GM19328 (cell line): ENCODE measurements at regions not wholly inside any gene's neighbourhood (a gene's known extent, or its start where the extent isn't known, plus 50 kb on each side); places are given as distances from the start of the nearest gene placed in this dataset.
"Not testable (repeated sequence)": the region's sequence is repeated elsewhere in the genome, so short reads cannot be mapped to it uniquely, and the experiment has no call there.

ENCODE experiments used
- ATAC-seq: cut with Tn5 transposase; IDR thresholded peaks from one replicate; pipeline ENCODE4 v1.9.1; 2021; ENCODE audit warnings: mild to moderate bottlenecking, moderate library complexity; ENCODE audit not compliant: unreplicated experiment

GRCh38 chr1:194859481-194860154, 1673.2 kb upstream of the B3GALT2 start:
- not testable (repeated sequence) for ATAC-seq

DNA sequence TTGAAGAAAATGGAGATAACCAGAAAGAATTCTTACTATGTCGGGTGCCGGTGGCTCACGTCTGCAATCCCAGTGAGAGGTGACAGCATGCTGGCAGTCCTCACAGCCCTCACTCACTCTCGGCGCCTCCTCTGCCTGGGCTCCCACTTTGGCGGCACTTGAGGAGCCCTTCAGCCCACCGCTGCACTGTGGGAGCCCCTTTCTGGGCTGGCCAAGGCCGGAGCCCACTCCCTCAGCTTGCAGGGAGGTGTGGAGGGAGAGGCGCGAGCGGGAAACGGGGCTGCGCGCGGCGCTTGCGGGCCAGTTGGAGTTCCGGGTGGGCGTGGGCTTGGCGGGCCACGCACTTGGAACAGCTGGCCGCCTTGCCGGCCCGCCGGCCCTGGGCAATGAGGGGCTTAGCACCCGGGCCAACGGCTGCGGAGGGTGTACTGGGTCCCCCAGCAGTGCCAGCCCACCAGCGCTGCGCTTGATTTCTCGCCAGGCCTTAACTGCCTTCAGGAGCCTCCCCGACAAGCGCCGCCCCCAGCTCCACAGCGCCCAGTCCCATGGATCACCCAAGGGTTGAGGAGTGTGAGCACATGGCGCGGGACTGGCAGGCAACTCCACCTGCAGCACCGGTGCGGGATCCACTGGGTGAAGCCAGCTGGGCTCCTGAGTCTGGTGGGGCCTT, 1672.5 kb upstream of the B3GALT2 start:
- ATAC-seq = not testable (repeated sequence)

DNA sequence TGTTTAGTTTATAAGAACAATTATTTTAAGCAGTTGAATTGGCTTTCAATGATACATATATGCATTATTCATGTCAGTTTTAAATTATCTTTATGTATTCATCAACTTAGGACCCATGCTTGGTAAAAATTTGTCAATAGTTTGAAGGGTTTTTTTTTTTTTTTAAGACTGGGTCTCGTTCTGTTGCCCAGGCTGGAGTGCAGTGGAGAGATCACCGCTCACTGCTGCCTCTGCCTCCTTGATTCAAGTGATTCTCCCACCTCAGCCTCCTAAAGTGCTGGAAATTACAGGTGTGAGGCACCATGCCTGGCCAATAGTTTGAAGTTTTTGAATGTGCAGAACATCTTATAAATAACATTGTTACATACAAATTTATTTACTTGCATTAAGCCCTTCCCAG, 1671.0 kb upstream of the B3GALT2 start:
- no peak for ATAC-seq

DNA sequence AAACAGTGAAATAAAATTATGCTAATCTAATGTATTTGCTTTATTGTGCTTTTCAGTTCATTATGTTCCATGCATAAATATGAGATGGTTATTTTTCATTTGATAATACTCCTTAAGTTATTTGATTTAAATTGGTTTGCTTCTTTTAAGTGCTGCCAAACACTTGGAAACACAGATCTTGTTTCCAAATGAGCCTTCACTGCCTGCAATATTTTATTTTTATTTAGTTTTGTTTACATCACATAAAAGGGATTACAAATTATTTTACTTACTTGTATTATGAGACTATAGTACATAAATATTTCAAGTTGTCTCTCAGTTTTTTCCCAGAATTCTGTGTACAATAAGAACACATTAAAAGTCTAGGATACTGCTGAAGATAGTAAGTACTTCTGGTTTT, 1662.4 kb upstream of the B3GALT2 start:
- no peak for ATAC-seq

- peak; percentile 75 for ATAC-seq
These were observed 1660.1 kb upstream of the B3GALT2 start for GRCh38 chr1:194846488-194846887.

DNA sequence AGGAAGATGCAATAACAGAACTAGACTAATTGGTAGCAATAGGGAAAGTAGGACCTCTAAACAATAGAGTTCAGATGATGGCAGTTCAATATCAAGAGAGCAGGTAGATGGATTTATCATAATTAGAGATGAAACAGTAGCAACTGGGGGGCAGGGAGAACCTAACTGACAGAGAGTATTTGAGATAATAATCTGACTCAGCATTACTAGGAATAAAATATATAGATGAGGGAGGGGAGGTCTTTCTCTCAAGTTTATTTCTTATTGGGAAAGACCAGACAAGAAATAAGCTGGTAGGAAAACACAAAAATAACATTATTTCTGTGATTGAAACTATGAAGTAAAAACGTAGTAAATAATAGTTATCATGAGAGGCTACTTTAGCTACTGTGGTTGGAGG, 1656.7 kb upstream of the B3GALT2 start:
- no peak for ATAC-seq

DNA sequence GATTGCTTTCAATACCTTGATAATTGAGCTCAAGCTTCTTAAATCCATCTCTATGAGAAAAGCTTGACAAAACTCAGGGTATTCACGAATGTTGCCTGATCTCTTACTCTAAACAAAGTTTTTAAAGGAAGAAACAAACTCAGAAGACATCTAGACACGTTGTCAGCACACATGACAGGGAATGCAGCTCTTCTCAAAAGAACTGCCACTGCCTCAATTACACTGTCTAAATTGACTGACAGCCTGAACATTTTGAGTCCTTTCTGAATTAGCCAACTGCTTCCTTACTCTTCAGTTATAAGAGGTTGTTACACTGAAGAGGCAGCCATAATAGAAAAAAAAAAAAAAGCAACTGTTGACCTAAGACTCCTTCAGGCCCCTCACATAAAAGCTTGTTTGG, 1646.7 kb upstream of the B3GALT2 start:
- no peak for ATAC-seq

DNA sequence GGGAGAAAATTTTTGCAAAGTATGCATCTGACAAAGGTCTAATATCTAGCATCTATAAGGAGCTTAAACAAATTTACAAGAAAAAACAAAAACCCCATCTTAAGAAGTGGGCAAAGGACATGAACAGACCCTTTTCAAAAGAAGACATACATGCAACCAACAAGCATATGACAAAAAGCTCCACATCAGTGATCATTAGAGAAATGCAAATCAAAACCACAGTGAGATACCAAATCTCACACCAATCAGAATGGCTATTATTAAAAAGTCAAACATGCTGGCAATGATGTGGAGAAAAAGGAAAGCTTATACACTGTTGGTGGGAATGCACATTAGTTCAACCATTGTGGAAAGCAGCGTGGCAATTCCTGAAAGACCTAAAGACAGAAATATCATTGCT, 1645.2 kb upstream of the B3GALT2 start:
- not testable (repeated sequence) for ATAC-seq

GRCh38 chr1:194830387-194830786, 1644.0 kb upstream of the B3GALT2 start:
- ATAC-seq = peak; percentile 95

GRCh38 chr1:194829492-194829891, 1643.1 kb upstream of the B3GALT2 start:
- no peak for ATAC-seq

GRCh38 chr1:194825382-194825781, 1639.0 kb upstream of the B3GALT2 start:
- ATAC-seq = no peak

DNA sequence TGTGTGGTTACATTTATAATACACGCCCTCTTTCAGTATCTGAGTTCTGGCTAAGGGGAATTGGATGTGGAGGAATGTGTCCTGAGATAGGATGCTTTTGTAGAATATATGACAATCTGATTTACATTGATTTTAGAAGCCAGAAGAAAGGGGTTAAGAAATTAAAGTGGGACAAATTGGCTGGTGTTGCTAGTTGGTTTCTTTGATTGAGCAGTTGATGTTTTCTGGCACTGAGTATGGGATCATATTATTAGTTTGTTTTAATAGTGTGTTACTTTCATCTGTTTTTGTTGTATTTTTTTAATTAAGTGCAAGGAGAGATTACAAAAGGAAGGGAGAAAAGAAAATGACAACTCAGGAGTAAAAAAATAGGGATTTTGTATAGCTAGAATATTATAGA, 1634.7 kb upstream of the B3GALT2 start:
- no peak for ATAC-seq

GRCh38 chr1:194818674-194819073, 1632.3 kb upstream of the B3GALT2 start:
- ATAC-seq = no peak

- ATAC-seq = no peak
These were observed 1630.4 kb upstream of the B3GALT2 start for GRCh38 chr1:194816859-194817258.

DNA sequence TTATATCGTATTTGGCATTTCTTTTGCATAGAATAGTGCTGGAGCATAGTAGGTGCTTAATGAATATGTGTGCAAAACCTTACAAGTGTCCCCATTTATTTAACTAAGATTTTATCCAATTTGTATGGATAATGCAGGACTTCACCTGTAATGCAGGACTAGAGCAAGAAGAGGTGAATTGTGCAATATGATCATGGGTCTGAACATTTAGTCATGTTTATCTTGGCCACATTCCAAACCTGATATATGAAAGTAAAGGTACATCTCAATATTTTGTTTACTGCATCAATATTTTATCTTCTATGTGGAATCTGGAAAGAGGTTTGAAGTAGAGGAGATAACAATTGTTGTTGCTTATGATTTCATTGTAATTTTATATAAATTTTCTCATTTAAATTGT, 1626.7 kb upstream of the B3GALT2 start:
- no peak for ATAC-seq

- no peak for ATAC-seq
These were observed 1623.3 kb upstream of the B3GALT2 start for GRCh38 chr1:194809665-194810064.

DNA sequence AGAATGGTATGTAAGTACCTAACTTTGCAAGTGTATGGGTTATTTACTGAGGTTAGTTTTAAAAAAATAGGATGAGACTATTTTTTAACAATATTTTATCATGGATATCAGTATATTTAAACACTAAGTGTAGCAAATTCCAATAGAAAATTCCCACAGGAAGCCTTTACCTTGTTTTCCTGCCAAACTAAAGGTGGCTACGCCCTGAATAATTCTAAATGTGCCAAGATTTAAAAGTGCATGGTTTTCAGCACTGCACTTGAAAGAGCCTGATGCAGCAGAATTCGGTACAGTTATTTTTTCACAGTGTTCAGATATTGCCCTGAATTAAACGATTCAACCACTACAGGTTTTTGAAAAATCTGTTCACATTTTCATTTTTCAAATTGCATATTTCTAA, 1622.8 kb upstream of the B3GALT2 start:
- ATAC-seq = no peak

DNA sequence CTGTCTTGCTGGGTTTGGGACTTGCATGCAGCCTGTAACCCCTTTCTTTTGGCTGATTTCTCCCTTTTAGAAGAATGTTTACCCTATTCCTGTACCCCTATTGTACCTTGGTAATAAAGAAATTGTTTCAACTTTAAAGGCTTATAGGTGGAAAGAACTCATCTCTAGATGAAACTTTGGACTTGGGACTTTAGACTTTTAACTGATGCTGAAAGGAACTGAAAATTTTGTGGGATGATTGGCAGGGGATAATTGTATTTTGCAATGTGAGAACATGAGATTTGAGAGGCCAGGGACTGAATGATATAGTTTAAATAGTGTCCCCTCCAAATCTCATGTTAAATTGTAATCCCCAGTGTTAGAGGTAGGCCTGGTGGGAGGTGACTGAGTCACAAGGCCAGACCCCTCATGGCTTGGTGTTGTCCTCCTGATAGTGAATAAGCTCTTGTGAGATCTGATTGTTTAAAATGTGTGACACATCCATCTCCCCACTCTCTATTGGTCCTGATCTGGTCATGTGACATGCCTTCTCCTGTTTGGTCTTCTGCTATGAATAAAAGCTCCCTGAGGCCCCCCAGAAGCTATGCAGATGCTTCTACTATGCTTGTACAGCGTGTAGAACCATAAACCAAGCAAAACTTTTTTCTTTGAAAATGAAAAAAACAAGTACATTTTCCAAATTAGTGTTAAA, 1621.3 kb upstream of the B3GALT2 start:
- no peak for ATAC-seq

DNA sequence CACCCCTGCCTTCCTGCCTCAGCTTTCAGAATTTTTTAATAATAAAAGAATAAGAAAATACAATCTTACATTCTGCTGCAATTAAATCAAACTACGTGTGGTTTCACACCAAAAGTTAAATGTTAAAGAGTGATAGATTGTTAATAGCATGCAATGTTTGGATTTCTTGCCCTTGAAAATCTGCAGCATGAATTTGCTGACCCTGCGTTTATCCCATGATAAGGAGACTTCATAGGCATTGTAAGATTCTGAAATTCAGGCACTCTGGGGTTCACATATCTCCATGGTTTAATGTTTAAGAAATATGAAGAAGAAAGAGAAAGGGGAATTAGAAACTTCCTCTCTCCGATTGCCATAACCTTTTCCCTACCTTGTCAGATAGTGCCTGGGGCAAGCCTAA, 1616.2 kb upstream of the B3GALT2 start:
- no peak for ATAC-seq

DNA sequence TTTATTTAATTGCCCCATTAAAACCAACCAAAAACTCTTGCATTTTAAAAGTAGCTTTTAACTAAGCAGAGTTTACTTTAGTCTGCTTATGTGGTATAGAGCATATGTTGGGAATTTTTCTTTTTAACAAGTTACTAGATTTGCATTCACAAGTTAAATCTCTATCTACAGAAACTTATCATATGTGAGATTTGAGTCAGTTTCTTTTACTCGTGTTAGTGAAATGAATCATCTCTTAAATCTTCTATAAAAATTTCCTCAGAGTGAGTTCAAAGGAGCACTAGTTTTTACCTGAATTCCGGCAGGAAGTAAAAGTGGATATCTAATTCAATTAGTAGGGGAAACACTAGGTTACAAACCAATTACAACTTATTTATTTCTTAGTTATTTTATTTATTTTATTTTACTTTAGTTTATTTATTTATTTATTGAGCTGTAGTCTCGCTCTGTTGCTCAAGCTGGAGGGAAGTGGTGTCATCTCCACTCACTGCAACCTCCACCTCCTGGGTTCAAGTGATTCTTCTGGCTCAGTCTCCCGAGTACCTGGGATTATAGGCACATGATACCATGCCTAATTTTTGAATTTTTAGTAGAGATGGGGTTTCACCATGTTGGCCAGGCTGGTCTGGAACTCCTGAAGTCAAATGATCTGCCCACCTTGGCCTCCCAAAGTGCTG, 1609.6 kb upstream of the B3GALT2 start:
- peak; percentile 70 for ATAC-seq

DNA sequence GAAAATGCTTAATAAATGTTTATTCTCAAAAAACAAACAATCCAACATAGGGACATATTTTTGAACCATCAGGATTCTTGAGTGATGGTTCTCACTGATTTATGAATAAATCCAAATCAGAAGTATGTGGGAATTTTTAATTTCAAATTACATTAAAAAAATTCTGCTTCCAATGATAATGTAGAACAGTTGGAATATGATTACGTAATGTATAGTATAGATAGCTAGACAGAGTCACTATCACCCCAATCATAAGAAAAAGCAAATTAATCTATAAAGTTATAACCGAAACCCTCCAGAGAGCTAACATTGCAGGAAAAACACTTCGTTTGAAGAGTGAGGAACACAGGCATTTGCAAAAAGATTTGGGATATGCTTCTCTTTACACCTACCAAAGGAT, 1600.6 kb upstream of the B3GALT2 start:
- no peak for ATAC-seq

DNA sequence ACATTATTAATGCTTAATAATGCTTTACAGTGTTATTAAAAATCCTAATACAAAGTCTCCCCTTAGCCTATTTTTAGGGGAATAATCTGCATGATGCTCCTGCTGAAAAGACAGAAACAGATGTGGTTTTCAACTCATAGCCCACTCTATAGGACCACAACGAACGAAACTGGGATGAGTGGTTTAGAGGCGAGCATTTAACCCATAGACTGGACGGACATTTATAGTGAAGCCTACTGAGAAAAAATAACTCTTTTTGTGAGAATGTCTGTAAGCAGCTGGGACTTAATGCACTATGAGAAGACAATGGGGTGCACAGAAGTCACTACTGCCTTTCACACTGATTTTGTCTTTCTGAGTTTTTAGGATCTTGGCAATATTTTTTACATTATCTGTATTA, 1599.6 kb upstream of the B3GALT2 start:
- ATAC-seq = no peak
